Right renal cortex interstitium (tissue), 3 donors: ENCODE measurements at regions not wholly inside any gene's neighbourhood (a gene's known extent, or its start where the extent isn't known, plus 50 kb on each side); places are given as distances from the start of the nearest gene placed in this dataset.

Experiments
- DNase-seq, 3 donors: peaks; one replicate each; pipeline ENCODE4 v3.0.0-alpha.2; 2013; ENCODE audit warnings: low read depth in 3 of 3, low spot score in 2 of 3

DNA sequence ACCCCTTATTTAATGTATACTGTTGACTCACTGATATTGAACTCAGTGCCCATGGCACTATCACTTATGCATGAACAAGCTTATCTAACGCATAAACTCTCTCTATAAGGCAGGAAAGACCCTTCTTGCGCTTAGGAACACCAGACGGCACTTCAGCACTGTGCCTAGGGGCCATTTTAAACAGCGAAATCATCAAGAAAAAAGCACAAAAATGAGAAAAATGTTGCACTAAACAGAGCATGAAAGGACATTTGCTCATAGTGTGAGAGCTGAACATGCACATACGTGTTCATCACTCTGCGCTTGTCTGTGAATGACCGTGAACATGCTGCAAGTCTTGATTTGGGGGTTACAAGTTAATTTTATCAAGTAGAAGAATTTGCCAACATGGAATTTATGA lies 109.6 kb downstream of the WDR11 start:
- no peak for DNase-seq

DNA sequence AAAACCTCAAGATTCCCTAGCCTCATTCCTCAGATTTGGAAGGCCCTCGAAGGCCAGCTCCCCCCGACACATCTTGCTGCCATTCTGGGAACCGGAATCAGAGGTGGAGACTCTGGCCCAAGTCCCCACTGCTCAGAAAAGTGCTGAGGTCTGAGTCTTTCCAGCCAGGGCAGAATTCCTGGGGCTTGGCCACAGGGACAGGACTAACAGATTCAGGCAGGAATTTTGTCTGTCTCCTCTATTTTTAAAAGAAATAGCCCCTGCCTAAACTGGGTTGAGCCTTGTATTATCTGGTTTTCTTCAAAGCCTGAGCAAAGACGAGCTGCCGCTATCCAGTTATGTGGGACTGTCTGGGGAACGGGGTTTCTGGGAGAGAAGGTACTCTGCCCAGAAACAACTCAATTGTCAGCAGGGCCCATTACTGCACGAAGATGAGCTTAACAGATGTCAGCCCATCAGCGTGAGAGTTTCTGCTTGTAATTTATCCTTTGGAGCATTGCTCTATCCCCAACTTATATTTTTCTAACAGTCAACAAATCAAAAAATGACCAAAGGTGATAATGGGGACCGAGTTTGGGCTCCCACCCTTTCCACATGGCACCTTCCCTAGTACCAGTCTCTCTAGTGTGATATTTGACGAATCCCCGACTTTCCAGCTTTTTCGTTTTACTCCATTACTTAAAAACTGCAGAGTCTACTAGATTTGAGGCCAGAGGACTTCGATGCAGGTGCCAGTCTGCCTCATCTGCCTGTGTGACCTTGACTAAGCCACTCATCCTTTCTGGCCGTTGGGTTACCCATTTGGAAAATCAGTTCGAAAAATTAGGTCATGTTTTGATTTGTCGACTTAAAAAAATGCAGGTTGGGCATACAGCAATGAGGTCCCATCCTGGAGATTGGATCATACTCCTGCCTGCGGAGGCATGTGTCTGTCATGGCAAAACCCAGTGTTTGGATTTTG lies 110.9 kb downstream of the WDR11 start:
- DNase-seq = no peak

DNA sequence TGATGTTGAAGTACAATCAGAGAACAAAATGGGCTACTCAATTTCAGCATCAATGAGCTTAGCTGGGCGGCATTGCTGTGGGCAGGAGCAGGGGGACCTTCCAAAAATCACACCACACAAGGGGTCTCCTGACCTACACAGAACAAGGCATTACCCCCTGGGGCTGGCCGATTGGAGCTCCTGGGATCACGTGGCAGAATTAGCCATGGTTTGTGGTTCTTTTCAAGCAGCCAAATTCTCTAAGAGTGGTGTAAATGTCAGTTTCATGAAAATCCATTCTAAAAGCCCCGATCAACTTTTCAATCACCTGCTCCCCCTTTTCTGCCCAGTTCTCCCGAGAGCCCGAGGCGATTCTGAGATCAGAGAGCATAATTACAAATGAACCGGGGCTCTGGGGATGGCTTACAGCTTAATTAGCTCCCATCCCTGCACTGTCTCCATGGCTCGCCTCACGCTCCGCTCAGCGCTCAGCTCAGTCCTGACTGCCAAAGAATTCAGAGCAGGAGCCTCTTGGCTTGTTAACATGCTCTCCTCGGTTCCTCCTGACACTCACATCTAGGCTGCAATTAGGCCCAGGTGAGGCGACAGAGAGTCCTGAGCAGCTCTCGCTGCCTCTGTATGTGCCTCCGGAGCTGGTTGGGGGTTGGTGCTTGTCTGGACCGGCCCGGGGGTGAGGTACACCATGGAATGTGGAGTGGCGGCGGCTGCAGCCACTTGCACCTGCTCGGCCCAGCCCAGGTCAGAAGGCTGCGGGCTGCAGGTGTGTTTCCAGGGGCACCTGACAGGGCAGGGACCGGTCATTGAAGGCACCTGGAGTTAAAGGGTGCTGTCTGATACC lies 111.8 kb downstream of the WDR11 start:
- no peak for DNase-seq

DNA sequence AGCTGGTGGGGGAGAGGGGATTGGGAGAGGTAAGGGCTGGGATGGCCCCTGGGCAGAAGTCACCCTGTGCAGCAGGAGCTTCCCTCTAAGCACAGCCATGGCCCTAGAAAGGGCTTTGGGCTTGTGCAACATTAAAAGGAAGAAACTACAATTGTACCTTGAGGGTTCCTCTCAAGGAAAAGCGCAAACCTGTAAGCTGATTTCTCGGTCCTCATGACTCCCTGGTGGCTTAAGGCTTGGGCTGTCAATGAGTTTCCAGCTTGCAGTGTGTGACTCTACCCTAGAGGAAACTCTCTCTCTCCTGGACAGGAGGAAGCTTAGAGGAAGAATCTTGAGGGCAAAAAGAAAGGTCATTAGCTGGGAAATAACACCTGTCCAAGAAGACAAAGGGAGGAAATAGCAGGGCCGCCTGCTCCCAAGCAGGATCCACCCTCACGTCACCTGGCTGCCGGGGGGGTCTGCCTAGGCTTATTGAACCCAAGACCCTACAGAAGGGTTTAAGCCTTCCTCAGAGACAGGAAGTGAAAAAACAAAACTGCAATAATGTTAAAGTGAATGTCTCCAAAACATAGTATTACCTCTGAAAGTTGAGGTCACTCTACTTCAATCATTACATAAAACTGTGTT lies 112.5 kb downstream of the WDR11 start:
- DNase-seq = no peak

DNA sequence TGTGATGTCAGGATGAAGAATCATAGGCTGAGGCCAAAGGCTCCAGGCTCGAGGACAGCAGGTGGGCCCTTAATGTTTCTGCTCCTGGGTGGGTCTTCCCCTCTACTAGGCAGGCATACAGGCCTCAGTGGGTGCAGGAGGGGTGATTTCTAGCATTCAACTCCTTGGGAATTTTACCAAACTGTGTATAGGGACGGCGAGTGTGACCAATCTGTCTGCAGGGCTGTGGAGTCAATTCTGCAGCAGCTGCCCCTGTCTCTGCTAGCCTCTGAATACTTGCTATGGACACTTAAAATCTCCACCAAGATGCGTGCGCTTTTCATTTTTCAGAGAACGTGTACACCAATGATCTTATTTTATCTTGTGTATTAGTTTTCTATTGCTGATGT lies 115.5 kb downstream of the WDR11 start:
- no peak for DNase-seq

DNA sequence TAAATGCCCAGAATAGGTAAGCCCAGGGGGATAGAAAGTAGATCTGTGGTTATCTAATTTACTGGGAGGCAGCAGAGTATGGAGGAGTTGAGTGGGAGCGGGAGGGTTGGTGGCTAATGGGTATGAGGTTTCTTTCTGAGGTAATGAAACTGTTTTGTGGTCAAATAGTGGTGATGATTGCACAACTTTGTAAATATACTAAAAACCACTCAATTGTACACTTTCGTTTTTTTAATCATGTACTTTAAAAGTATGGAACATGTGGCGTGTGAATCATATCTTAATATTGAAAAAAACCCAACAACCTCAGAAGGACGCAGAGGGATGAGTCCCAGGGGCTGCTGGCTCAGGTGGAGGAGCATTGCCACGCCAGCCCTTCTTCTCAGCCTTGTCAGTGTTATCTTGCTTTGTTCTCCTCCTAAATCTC lies 118.1 kb downstream of the WDR11 start:
- DNase-seq = no peak

DNA sequence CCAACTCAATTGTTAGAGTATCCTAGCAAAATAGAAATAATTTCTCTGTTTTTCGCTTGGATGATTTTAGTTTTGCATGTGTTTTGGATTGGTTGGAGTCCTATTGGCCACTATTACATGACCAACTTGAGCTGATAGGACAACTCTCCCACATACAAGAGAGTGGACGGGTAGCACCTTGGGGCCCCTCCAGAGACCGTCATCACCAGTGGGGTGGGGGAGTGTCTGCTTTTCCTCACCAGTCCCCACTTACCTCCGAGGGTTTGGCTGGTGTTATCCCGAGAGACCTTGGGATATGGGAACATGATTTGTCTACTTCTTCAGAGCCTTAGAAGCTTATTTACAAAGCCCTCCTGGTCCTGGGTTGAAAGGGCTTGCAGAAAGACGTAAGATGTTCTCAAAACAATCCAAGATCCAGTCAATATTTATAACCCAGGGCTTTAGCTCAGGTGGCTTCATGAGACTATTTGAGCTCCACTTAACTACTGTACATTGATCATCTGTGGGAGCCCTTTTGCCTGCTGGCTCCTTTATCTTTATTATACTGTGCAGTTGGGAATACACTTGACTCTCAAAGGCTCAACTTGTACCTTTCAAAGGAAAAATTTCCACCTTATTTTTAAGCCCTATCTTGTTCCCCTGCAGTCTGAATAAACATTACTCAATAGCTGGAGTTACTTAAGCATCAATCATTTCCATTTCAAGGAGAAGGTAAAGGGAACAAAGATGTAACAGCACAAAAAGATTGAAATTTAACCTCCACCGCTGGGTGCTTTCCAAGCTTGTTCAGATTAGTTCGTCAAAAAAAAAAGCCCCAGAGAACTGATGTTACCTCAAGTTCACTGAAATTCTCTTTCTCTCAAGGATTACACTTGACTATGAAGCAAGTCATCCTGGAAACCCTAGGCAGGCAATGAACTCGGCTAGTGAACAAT lies 119.7 kb downstream of the WDR11 start:
- DNase-seq = no peak

DNA sequence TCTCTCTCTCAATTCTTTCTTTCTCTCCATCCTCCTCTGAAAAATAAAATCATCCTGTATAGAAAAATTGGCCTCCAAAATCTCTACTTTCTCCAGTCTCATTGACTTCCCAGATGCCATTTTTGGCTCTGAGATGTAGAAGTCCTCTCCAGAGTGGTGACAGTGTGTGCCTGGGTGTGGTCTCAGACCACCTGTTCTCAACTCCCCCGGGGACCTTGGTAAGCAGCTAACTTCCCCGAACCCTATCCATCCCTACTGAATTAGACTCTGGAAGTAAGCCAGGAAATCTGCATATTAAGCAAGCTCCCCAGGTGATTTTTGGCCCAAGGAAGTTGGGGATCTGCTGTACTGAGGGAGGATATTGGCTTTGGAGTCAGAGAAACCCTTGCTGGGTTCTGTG lies 120.5 kb downstream of the WDR11 start:
- DNase-seq = no peak

DNA sequence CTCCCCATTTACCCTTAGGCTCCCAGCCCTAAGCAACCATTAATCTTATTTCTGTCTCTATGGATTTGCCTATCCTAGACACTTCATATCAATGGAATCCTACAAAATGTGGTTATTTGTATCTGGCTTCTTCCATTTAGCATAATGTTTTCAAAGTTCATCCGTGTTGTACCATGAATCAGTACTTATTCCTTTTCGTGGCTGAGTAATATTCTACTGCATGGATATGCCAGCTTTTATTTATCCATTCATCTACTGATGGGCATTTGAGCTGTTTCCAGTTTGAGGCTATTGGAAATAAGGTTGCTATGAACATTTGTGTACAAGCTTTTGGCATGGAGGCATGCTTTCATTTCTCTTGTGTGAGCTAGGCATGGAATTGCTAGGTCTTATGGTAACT lies 121.1 kb downstream of the WDR11 start:
- no peak for DNase-seq

DNA sequence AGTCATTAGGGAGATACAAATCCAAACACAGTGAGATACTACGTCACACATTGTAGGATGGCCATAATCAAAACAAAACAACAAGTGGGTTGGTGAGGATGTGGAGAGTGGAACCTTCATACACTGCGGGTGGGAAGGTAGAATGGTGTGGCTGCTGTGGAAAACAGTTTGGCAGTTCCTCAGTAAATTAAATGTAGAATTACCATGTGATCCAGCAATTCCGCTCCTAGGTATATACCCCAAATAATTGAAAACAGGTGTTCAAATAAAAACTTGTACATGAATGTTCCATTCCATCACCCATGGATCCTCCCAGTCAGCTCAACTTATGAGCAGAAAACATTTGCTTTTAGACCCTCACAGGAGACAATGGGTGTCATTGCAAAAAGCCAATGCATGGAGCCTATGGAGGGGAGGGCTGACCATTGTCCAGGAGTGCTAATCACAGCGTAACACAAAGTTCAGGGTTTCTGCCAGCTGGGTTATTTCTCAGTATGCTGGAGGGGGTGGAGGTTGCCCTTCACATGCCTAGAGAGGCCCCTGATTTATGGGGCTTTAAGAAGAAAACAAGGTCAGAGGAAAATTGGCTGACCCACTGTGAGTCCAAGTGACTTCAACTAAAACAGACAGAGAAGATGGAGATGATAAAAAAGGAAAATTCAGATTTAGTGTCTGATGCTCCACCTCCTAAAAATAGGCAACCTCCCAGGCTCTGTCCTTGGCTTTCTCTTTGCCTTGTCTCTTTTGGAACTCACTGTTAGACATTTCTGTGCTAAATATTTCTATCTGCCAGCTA lies 124.1 kb downstream of the WDR11 start:
- DNase-seq = no peak

DNA sequence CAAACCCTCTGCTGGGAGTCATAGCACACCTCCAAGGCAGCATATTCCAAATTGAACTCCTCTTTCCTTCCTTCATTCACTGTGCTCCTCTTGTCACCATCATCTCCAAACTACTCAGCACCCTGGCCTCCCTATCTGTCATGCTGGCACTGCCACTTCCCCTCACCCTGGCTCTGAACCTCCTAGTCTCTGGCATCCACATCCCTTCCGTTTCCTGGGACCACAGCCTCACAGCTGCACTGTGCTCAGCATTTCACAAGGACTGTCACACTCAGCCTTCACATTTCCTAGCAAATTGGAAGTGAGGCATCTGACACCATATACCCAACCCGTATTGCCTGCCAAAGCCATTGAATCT lies 124.7 kb downstream of the WDR11 start:
- no peak for DNase-seq

DNA sequence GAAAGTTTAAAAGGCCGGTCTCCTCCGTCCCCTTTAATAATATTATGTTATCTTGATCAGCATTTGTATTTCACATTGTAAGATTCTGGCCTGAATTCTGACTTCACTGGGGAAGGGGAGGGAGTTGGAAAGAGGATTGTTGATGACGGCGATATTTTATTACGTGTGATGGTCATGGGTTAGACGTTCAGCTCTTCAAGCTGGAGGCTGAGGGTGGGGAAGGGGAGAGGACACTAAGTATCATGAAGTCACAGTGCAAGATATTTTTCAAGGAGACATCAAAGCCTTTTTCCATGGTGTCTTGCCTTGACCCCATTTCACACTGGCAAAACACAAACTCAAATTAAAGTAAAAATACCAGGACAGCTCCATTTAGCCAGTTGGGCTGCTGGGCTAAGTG lies 126.7 kb downstream of the WDR11 start:
- no peak for DNase-seq

DNA sequence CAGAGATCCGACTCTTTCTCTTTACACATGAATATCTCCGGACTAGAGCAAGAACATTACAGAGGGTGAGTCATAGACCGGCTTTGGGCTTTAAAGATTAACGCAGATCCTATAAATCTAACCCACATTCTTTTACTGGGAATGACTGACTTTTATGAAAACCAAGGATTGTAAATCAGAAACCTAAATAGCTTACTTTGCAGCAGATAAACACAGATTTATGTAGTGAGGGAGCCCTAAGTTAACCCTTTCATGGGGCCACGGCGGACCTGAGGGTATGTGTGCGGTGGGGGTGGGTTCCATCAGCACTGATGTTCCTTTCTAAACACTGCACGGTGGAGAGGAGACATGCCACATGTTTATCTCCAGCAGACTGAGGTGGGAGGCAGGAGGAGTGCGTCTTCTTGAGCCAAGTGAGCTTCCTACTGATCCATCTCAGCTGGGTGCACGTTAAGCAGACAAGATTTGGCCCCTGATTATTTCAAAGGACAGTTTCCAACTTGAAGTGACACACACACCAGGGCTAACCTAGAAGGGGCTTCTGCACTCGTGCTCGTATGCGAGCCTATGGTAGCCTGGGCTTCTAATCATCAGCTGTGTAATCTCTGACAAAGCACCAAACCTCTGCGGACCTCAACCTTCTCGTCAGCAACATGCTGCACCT lies 127.6 kb downstream of the WDR11 start:
- no peak for DNase-seq

DNA sequence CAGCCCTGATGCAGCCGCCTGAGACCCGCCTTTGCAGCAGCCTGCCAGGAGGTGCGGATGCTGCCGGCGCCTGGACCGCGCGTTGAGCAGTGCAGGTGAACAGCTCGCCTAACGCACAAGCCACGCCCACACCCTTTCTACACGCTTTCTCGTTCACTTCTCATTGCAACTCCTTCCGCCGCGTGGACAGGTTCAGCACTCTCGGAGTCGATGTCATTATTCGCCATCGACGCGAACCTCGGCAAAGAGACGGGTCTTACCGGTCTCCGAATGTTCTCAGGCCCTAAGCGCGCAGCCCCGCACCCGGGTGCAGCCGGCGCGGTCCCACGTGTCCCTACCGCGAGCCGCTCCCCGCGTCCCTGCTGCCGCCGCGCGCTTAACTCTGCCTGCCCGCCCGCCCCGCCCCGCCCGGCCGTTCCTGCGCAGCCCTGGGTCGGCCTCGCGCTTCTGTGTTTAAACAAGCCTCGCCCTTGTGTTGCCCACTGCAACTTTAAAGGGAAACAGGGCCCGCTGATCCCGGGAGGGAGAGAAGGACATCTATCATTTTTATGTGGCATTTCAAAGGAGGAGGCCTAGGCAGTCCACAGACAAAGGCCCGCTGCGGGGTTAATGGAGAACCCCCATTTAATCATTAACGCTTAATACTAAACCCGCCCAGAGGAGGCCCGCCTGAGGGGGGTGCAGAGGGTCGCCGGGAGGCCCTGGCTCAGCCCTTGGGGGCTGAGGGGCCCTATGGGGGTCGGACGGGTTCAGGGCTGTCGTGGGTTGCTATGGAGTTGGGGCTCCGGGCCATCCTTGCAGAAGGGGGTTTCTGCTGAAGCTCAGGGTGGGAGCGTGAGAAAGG lies 128.5 kb downstream of the WDR11 start:
- DNase-seq = peak in 2 of 3 donors; percentile 73 to 83

DNA sequence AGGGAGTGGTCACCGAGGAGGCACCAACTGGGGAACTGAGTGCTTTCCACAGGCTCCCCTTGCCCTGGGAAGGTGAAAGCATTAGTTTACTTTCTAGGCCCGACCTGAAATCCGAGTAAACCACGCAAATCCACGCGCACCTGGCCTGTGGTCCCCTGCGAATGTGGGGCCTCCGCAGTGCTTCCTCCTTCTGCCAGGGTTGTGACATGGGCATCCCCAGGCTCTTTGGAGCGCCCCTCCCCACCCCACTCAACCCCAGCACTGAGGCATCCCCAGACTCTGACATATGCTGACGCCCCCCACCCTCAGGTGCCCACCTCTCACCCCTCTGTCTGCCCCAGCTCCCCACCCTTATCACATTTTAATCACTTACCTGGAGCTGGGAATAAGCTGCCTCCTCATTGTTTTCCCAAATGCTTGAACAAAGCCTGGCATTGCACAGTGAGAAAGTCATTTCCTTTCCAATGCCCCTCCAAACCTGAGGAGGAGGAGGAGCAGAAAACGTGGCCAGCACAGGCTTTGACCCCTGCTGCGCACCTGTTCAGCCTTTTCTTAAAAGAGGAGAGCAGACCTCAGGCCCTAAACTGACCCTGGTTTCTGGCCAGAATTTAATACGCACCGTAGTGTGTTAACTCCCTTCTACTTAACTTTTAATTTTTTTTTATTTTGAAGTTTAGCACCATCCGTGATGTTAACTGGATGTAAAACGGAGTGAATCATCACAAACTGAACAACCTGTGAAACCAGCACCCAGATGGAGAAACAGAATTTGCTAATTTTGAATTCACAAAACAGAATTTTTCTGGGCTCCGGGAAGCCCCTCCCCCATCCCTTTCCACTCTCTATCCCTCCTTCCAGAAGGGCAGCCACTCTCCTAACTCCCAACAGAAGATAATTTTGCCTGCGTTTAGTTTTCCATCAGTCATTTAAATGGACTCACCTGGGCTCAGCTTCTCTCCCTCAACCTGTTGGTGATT lies 129.4 kb downstream of the WDR11 start:
- DNase-seq = no peak

DNA sequence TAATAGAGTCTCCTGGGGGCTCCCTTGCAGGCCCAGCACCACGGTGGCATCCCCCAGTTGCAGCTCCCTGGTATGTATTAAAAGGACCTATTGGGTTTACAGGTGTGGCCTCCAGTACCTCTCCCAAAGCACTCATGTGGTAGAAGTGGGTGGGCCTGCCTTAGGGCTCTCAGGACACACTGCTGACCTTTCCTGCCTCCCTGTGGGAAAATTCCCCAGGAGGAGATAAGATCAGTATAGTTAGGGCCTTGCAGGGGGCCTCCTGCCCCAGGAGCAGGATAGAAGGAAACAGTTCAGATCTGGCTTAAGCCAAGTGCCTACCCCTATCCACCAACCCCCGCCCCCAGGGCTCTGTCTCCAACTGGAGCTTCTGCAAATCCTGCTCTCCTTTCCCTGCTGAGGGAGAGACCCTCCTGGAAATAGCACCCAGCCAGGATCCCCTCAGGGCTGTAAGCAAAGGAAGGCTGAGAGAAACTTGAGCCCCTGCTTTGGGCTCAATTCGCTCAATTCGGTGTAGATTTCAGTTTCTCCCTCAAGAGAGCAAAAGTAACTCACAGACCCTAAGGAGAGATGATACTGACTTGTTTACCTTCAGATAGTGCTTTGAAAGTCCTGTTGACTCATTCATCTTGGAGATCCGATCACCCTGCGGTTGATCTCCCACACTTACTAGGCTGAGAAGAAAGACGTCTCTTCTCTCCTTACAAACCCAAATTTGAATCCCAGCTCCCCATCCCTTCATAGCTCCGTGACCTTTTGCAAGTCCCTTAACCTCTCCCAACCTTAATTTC lies 130.6 kb downstream of the WDR11 start:
- DNase-seq = no peak
